ENCODE measurements at regions not wholly inside any gene's neighbourhood (a gene's known extent, or its start where the extent isn't known, plus 50 kb on each side); places are given as distances from the start of the nearest gene placed in this dataset.
"Not testable (repeated sequence)": the region's sequence is repeated elsewhere in the genome, so short reads cannot be mapped to it uniquely, and the experiment has no call there.

DNA sequence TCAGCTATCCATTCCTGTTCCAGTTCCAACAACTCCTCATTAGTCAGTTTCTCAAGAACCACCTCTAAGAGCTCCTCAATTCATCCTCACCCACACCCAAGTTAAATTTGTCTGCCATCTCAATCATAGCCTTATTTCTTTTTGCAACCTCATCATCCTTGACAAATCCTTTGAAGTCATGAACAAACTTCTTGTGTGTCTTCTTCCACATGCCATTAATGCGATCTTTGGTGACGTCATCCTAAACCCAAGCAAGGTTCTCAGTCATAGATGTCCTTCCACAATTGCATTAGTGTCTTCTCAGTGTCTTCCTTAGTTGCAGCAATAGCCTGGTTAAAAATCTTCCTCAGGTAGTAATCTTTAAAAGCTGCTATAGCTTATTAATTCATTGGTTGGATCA, 71.2 kb upstream of the FSIP2 start:
- DNase-seq: no peak

DNA sequence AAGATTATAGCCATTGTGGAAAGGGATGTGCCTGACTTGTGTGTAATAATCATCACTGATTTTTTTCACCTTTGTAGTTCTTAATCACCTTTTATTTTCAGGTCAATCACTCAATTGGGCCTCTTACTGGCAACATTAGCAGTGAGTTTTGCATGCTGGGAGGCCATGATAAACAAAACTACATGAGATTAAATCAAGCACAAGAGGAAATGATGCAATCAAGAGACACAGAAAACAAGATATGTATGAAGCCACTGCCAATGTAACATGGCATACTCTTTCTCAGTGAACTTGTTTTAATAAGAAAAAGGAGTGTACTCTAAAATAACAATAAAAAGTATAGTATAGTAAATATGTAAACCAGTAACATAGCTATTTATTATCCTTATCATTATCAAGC, 69.9 kb upstream of the FSIP2 start:
- DNase-seq: no peak

DNA sequence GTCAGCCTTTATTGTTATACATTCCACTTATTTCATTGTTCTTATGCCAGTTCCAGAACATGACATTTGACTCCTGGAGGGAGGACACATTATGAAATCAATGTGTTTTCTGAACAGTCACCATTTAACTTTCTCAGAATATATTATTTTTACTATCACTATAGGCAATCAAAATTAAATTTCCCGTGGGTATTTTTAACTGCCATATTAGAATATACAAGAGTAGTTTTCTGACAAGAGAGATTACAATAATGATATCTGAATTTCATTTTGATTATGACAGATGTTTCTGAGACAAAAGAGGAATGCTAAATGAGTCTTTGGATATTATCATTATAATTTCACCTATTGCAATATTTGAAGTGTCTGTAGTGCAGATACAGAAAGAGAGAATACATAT, 64.4 kb upstream of the FSIP2 start:
- no peak for DNase-seq

DNA sequence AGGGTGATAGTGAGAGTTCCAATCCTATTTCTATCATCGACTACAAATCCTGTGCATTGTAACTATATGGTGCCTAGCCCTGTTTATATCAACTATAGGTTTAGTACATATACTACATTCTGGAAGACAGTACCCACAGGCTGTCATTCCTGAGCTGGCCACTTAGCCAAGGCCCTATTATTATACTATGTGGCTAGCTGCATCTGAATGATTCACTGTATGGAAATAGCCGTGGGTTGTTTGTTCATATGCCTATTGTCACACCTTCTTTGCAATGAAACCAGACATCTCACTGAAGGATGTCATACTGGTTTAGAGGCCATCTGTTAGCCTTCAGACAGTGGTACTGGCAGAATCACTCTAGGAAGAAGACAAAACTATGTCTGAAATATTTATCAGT, 62.3 kb upstream of the FSIP2 start:
- DNase-seq: no peak

DNA sequence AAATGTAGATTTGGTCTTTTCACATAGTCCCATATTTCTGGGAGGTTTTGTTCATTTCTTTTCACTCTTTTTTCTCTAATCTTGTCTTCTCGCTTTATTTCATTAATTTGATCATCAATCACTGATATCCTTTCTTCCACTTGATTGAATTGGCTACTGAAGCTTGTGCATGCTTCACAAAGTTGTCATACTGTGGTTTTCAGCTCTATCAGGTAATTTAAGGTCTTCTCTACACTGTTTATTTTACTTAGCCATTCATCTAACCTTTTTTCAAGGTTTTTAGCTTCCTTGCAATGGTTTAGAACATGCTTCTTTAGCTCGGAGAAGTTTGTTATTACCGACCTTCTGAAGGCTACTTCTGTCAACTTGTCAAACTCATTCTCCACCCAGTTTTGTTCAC, 51.6 kb upstream of the FSIP2 start:
- DNase-seq: not testable (repeated sequence)

DNA sequence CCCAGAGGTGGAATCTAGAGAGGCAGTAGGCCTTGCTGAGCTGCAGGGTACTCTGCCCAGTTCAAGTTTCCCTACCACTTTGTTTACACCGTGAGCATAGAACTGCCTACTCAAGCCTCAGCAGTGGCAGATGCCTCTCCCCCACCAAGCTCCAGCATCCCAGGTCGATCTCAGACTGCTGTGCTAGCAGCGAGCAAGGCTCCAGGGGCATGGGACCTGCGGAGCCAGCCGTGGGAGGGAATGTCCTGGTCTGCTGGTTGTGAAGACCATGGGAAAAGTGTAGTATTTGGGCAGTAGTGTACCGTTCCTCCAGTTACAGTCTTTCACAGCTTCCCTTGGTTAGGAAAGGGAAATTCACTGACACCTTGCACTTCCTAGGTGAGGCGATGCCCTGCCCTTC, 50.6 kb upstream of the FSIP2 start:
- DNase-seq: no peak
